Pulmonary artery endothelial cell (primary cell): ENCODE measurements at regions not wholly inside any gene's neighbourhood (a gene's known extent, or its start where the extent isn't known, plus 50 kb on each side); places are given as distances from the start of the nearest gene placed in this dataset.
"Not testable (repeated sequence)": the region's sequence is repeated elsewhere in the genome, so short reads cannot be mapped to it uniquely, and the experiment has no call there.

Source experiments
- DNase-seq: peaks from one replicate; pipeline ENCODE4 v3.0.0-alpha.2; 2011; ENCODE audit warnings: low read depth, low spot score

DNA sequence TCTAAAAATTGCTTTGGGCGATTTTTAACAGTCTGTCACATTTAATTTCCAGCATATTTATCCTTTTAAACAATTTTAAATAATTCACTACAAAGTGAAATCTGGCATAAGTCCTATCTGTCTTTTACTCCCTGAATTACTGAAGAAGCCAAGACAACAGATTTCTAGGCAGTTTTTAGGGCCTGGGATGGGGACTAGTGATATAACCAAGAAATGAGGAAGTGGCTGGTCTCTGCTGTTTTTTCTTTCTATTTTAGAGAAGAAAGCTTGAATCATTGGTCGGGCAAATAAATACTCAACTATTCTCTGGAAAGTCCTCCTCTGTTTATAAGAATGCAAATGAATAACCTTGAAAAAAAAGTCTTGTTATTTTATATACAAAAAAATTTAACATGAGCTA lies 79.7 kb upstream of the SSBP2 start:
- no peak for DNase-seq

DNA sequence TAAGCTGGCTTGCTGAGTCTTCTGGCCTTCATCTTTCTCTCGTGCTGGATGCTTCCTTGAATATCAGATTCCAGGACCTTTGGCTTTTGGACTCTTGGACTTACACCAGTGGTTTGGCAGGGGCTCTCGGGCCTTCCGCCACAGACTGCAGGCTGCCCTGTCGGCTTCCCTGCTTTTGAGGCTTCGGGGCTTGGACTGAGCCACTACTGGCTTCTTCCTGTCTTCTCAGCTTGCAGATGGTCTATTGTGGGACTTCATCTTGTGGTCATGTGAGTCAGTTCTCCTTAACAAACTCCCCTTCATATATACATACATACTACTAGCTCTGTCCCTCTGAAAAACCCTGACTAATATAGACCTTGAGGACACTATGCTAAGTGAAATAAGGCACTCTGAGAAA lies 78.3 kb upstream of the SSBP2 start:
- no peak for DNase-seq

DNA sequence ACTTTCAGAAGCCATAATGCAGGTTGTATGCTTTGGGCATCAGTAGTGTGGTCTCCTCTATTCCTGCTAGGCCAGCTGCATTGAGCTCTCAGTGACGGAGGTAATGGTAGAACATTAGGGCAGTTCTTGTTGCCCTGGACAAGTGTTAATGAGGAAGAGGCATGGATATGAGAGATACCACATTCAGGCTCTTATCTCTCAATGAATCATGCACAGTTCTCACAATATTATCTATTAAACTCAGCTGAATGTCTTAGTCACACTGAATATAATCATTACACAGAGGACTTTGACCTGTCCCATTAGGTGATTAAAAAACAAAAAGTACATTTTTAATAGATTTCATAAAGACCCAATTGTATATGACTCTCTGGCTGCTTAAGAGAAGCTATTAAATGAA lies 76.6 kb upstream of the SSBP2 start:
- DNase-seq: no peak

DNA sequence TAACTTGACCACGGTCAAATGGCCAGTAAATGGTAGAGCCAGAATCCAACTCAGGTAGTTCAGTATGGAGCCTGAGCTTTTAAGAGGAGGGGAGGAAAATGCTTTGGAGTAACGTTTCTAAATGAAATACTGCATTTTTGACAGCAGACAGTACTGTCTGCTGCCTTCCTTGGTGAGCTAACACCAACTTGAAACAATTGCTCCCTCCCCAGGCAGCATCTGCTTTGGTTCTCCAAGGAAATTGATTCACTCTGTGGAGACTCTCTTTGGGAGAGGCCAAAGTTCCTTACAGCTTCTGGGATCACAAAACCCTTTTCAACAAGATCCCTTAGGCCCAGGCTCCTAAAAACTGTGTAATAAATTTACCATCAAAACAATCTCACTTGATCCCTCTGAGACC lies 75.2 kb upstream of the SSBP2 start:
- DNase-seq: no peak

DNA sequence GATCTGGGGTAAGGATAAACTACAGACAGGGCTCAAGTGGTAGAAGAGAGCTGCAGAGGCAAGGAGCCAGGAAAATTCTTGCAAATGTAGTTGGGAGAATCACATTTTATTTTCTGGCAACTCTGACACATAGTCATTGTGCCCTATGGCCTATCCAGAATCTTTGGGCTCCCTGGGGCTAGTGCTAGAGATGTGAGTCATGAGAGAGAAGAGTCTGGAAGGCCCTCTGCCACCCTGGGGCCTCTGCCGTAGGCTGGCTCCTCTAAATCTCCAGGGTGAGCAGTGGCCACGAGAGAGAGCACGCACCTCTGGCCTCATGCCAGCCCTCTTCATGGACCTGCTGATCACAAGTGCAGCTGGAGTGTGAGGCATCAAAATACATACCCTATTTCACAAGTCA lies 74.3 kb upstream of the SSBP2 start:
- no peak for DNase-seq

DNA sequence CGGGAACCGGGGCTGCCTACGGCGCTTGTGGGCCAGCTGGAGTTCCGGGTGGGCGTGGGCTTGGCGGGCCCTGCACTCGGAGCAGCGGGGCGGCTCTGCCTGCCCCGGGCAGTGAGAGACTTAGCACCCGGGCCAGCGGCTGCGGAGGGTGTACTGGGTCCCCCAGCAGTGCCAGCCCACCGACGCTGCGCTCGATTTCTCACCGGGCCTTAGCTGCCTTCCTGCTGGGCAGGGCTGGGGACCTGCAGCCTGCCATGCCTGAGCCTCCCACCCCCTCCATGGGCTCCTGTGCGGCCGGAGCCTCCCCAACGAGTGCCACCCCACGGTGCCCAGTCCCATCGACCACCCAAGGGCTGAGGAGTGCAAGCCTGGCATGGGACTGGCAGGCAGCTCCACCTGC lies 72.8 kb upstream of the SSBP2 start:
- not testable (repeated sequence) for DNase-seq

DNA sequence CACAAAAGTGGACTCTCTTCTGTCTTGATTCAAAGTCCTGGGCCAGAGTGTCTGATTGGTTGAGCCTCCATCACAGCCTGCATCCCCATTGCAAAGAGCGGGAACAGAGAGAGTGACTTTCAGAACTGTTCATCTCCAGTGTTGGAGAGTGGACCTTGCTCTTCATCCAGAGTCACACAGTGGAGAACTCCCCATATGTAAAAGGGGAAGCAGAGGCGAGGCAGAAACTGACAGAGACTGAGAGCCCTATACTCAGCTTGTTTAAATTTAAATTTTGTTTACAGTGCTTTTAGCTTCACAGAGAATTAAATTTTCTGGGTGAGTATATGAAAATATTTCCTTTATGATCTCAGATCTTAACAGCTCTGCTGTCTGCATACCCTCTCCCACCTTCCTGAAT lies 70.0 kb upstream of the SSBP2 start:
- DNase-seq: no peak

DNA sequence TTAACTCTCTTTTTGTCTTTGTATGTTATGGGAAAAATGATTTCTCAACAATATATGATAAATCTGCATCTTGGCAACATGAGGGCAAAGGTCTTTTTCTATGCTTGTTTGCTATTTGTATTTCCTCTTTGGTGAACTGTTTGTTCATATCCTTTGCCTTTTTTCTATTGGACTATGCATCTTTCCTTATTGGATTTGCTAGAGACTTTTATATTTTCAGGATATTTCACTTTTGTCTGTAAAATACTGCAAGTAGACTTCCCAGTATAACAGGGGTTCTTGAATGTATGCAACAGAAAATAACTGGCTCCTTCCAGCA lies 69.4 kb upstream of the SSBP2 start:
- no peak for DNase-seq

DNA sequence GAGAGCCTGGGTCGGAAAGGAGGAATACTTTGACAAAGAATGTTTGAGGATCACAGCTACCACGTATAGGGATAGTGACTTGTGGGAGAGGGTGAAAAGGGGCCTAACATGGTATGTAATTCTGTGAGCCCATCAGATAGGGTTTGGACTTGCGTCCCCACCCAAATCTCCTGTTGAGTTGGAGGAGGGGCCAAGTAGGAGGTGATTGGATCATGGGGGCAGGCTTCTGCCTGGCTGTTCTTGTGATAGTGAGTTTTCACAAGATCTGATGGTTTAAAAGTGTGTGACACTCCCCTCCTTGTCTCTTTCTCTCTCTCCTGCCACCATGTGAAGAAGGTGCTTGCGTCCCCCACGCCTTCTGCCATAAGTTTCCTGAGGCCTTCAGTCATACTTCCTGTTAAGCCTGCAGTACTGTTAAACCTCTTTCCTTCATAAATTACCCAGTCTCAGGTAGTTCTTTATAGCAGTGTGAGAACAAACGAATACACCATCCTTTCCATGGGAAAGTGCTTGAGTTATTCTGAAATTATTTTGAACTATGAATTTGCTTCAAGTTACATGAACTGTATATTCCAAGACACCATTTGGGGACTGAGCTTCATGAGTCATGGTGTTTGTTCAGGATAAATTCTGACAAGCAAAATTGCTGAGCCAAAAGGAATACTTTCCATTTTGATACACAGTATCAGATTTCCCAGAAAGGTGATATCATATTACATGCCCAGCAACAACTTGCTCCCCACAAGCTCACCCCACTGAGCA lies 68.8 kb upstream of the SSBP2 start:
- peak; percentile 2 for DNase-seq

DNA sequence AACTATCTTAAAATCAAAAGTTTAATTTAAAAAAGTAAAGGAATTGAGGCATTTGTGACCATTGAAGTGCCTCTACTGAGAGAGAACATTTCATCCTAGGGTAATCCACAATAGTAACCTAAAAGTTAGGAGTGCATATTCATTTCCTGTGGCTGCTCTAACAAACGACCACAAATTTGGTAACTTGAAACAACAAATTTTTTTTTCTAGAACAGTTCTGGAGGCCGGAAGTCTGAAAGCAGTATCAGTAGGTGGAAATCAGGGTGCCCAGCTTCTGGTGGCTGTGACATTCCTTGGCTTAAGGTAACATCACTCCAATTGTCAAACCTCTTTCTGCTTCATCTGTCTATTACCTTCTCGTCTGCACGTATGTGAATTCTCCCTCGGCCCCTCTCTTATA lies 67.1 kb upstream of the SSBP2 start:
- no peak for DNase-seq

DNA sequence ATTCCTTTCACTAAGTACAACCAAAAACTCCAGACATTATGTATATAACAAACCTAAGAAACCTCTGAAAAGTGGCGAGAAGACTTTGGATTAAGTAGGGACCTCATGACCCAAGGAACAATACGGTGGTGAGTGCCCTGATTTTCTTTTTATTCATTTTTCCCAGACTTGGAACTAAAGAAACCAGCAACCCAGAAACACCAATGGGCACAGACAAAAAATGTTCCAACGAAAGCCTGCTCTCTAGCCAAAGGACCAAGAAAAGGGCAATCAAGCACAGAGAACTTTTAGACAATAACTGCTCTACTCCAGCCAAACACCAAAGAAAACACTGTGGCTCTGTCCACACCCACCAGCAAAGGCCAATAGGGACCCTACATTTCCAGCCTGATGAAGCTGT lies 66.2 kb upstream of the SSBP2 start:
- DNase-seq: no peak

DNA sequence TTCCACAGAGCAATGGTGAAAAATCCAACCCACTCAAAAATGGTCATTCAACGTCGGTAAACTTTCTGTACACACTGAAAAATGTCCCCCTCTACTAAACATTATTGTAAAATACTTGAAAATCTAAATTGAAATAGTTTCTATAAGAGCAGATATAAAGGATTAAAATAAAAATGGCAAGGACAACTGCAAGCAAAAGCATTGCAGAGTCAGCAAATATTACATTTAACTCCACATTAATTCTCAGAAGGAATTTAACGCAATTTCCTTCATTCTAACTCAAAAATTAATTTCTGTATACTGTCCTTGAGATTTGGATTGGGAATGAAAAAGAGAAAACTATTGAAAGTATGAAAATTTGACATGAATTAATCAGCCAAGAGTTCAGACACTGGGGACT lies 64.4 kb upstream of the SSBP2 start:
- DNase-seq: no peak

DNA sequence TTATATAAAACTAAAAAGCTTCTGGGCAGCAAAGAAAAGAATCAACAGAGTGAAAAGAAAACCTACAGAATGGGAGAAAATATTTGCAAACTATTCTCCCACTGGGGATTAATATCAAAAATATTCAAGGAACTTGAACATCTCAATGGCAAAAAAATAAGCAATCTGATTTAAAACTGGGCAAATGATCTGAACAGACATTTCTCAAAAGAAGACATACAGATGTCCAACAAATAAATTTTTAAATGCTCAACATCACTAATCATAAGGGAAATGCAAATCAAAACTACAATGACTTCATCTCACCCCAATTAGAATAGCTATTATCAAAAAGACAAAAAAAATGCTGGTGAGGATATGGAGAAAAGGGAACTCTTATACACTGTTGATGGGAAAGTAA lies 57.2 kb upstream of the SSBP2 start:
- DNase-seq: no peak

DNA sequence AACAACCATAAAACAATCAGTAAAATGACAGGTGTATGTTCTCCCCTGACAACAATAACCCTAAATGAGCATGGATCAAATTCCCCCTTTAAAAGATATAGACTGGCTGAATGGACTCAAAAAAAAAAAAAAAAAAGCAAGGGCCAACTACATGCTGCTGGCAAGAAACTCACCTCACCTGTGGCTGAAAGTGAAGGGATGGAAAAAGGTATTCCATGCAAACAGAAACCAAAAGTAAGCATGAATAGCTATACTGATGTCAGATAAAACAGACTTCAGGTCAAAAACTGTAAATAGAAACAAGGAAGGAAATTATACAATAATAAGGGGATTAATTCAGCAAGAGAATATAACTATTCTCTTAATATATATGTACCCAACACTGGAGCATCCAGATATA lies 54.2 kb upstream of the SSBP2 start:
- DNase-seq: no peak

DNA sequence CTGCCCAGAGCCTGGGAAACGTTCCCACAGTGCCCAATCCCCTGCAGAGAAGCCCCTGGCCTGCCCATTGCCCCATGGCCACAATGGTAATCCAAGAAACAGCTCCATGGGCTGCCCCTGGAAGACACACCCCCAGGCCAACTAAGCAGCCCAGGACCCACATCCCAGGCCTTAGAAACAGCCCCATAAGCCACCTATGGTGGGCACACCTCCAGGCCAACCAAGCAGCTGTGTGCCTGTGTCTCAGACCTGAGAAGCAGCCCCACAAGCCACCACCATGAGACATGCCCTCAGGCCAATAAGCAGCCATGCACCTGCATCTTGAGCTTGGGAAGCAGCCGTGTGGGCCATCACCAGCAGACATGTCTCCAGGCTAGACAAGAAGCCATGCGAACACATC lies 52.9 kb upstream of the SSBP2 start:
- no peak for DNase-seq

DNA sequence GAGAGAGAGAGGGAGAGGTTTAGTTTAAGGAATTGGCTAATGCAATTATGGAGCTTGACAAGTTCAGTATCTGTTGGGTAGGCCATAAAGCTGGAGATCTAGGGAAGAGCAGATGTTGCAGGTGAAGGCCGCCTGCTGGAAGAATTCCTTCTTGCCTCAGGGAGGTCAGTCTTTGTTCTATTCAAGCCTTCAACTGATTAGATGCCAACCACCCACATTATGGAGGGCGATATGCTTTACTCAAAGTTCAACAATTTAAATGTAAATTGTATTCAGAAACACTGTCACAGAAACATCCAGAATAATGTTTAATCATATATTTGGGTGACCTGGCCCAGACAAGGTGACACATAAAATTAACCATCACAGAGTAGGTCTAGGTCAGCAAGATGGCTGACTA lies 51.7 kb upstream of the SSBP2 start:
- no peak for DNase-seq

DNA sequence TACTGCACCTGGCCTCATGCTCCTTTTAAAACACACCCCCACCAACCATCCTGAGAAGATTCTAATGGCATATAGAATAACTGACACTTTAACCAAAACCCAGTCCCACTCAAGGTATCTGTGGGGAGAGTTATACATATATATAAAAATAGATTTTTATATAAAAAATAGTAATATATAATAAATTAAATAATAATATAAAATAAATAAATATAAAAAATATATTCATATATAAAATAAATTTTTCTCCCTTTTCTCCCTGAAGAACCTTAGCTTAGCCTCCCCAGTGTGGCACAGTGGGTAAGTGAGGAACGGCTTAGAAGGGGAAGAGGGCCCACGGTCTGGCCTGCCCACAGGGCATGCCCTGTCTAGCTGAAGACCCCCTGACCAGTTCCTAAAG lies 51.1 kb upstream of the SSBP2 start:
- DNase-seq: no peak

DNA sequence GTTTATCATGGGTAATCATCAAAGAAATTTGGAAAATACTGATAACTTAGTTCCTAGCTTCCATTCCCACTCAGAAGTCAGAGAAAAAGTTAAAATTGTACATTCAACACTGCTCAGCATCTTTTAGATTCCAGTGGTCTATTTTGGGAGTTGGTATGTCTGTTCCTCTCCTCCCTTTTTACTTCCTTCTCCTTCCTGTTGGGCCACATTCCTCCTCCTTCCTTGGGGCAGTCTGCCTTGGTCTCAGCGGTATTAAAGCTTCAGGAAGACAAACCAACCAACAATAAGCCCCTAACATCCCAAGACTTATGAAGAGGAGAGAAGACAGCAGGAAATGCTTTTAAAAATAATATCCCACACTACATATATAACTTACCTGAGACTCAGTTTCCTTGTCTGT lies 49.9 kb upstream of the SSBP2 start:
- DNase-seq: no peak
